SK-N-SH (cell line): ENCODE measurements at regions not wholly inside any gene's neighbourhood (a gene's known extent, or its start where the extent isn't known, plus 50 kb on each side); places are given as distances from the start of the nearest gene placed in this dataset.

Experiments
- CTCF ChIA-PET: fragments of 300-600, 350-600 bp; formaldehyde crosslinking; extraction: SDS; loops from one replicate; lab custom pipeline; 2021; lab: Yijun Ruan, JAX
- POLR2A ChIA-PET: fragments of 350-600 bp; sonication (Branson Sonifier 250); formaldehyde crosslinking; extraction: SDS; loops from one replicate; lab custom pipeline; 2020; ENCODE audit warnings: antibody characterized with exemption, inconsistent platforms; lab: Yijun Ruan, JAX
- DNase-seq: peaks from one replicate; pipeline ENCODE4 v3.0.0; 2012
- H2AFZ ChIP-seq: fragments of 200-600 bp; sonication (generic); 2 replicates; pipeline ENCODE4 v1.8.1; 2016; ENCODE audit warnings: antibody characterized with exemption, mild to moderate bottlenecking, low read depth
- H3F3A ChIP-seq: fragments of 200-600 bp; sonication (generic); replicated peaks from 2 replicates; pipeline ENCODE3; 2016; ENCODE audit warnings: antibody characterized with exemption, mild to moderate bottlenecking; ENCODE audit not compliant: insufficient read depth
- H3K27ac ChIP-seq, 2 experiments: fragments of 200-500 bp in 1 of 2; fragments of 200-600 bp in 1 of 2; sonication (Bioruptor generic) in 1 of 2; sonication (generic), shearing (Covaris generic) in 1 of 2; 2 replicates each; pipeline versions ENCODE4 v1.5.1 to v1.6.1; 2014 to 2016; ENCODE audit warnings: low read depth in 2 of 2, inconsistent platforms in 1 of 2, low read length in 1 of 2, mild to moderate bottlenecking in 1 of 2, mixed read lengths in 1 of 2
- H3K27me3 ChIP-seq: fragments of 200-600 bp; sonication (generic), shearing (Covaris generic); 2 replicates; pipeline ENCODE4 v1.6.1; 2016; ENCODE audit warnings: mixed run types; ENCODE audit not compliant: insufficient read depth
- H3K36me3 ChIP-seq, 2 experiments: fragments of 200-500 bp in 1 of 2; fragments of 200-600 bp in 1 of 2; sonication (Bioruptor generic) in 1 of 2; sonication (generic) in 1 of 2; replicated peaks in 1 of 2; 2 replicates each; pipeline versions ENCODE3 to v1.5.1; 2014 to 2016; ENCODE audit warnings: low read length in 1 of 2, mild to moderate bottlenecking in 1 of 2; ENCODE audit not compliant: insufficient read depth in 2 of 2, control insufficient read depth in 1 of 2
- H3K4me1 ChIP-seq, 2 experiments: fragments of 200-500 bp in 1 of 2; fragments of 200-600 bp in 1 of 2; sonication (Bioruptor generic) in 1 of 2; sonication (generic), shearing (Covaris generic) in 1 of 2; 2 replicates each; pipeline versions ENCODE4 v1.5.1 to v1.6.1; 2014 to 2016; ENCODE audit warnings: low read depth in 1 of 2, low read length in 1 of 2, mixed run types in 1 of 2; ENCODE audit not compliant: insufficient read depth in 2 of 2, control insufficient read depth in 1 of 2
- H3K4me2 ChIP-seq: fragments of 200-600 bp; sonication (generic), shearing (Covaris generic); 2 replicates; pipeline ENCODE4 v1.6.1; 2017; ENCODE audit warnings: mixed run types
- H3K4me3 ChIP-seq, 2 experiments: fragments of 200-500 bp in 1 of 2; fragments of 200-600 bp in 1 of 2; sonication (Bioruptor generic) in 1 of 2; sonication (generic), shearing (Covaris generic) in 1 of 2; 2 replicates each; pipeline versions ENCODE4 v1.5.1 to v1.8.1; 2014 to 2016; ENCODE audit warnings: low read depth in 2 of 2, inconsistent platforms in 1 of 2, low read length in 1 of 2, mild to moderate bottlenecking in 1 of 2, mixed read lengths in 1 of 2, moderate library complexity in 1 of 2
- H3K79me2 ChIP-seq: fragments of 200-600 bp; sonication (generic); 2 replicates; pipeline ENCODE4 v1.8.1; 2017; ENCODE audit warnings: mild to moderate bottlenecking; ENCODE audit not compliant: insufficient read depth
- H3K9ac ChIP-seq: fragments of 200-600 bp; sonication (generic); 2 replicates; pipeline ENCODE4 v1.6.1; 2017; ENCODE audit warnings: mixed run types
- H3K9me2 ChIP-seq: fragments of 200-600 bp; sonication (generic); 2 replicates; pipeline ENCODE4 v1.6.1; 2017; ENCODE audit warnings: mixed run types
- H3K9me3 ChIP-seq: fragments of 200-600 bp; sonication (generic); 2 replicates; pipeline ENCODE4 v1.6.1; 2017; ENCODE audit warnings: mixed run types, mild to moderate bottlenecking, moderate library complexity
- H4K20me1 ChIP-seq: fragments of 200-600 bp; sonication (generic); 2 replicates; pipeline ENCODE4 v1.6.1; 2017; ENCODE audit warnings: mild to moderate bottlenecking, mixed run types; ENCODE audit not compliant: insufficient read depth
- CHD2 ChIP-seq: fragments of 150-350 bp; IDR thresholded peaks from 2 replicates; pipeline ENCODE4 v1.6.1; 2018; ENCODE audit warnings: low read length; ENCODE audit not compliant: partially characterized antibody
- CTCF ChIP-seq: fragments of 200-600 bp; sonication (generic); IDR thresholded peaks from 2 replicates; pipeline ENCODE4 v1.6.1; 2017; ENCODE audit warnings: antibody characterized with exemption, mild to moderate bottlenecking, moderate library complexity
- EP300 ChIP-seq, 2 experiments: IDR thresholded peaks; 2 replicates each; pipeline versions ENCODE4 v1.4.0 to v1.6.1; 2012; ENCODE audit warnings: borderline replicate concordance in 1 of 2, low read depth in 1 of 2, low read length in 1 of 2
- FOXJ3 ChIP-seq: sonication (generic); formaldehyde crosslinking; IDR thresholded peaks from 2 replicates; pipeline ENCODE4 v1.5.1; 2020; ENCODE audit warnings: mild to moderate bottlenecking, missing genetic modification reagents
- GABPA ChIP-seq: IDR thresholded peaks from 2 replicates; pipeline ENCODE4 v1.4.0; 2012; ENCODE audit warnings: low read depth, mild to moderate bottlenecking
- GATA2 ChIP-seq: sonication (generic); formaldehyde crosslinking; IDR thresholded peaks from 2 replicates; pipeline ENCODE4 v1.5.0; 2020; ENCODE audit warnings: mild to moderate bottlenecking, missing genetic modification reagents
- JUND ChIP-seq: IDR thresholded peaks from 2 replicates; pipeline ENCODE4 v1.4.0; 2012
- MEF2A ChIP-seq: IDR thresholded peaks from 2 replicates; pipeline ENCODE4 v1.4.0; 2012; ENCODE audit warnings: low read depth, borderline replicate concordance
- RFX5 ChIP-seq: IDR thresholded peaks from 2 replicates; pipeline ENCODE4 v1.6.1; 2012; ENCODE audit warnings: mild to moderate bottlenecking, improper control_type of control experiment, low read length
- SIN3A ChIP-seq: IDR thresholded peaks from 2 replicates; pipeline ENCODE4 v1.6.1; 2012; ENCODE audit warnings: low read depth, mild to moderate bottlenecking, low read length, moderate library complexity, borderline replicate concordance
- TCF12 ChIP-seq: IDR thresholded peaks from 2 replicates; pipeline ENCODE4 v1.4.0; 2012
- YY1 ChIP-seq: IDR thresholded peaks from 2 replicates; pipeline ENCODE4 v1.4.0; 2012; ENCODE audit warnings: low read depth, mild to moderate bottlenecking
- ZBTB33 ChIP-seq: IDR thresholded peaks from 2 replicates; pipeline ENCODE4 v1.4.0; 2012; ENCODE audit warnings: low read depth, borderline replicate concordance
- WGBS: methylation state at CpG from one replicate; pipeline ENCODE4 v1.1.6; 2017; ENCODE audit warnings: low lambda C conversion rate; 5-methylcytosine and 5-hydroxymethylcytosine counted together

- POLR2A ChIA-PET = no interaction called here
- H3K27me3 ChIP-seq = no peaks in the 10 kb centered on the region
- TF ChIP-seq FOXJ3 (CRISPR knock-in tag) (no peak), YY1 (no peak), ZBTB33 (no peak), CTCF (no peak), CHD2 (no peak), GATA2 (CRISPR knock-in tag) (no peak), TCF12 (no peak), EP300 (IDR thresholded peaks at IDR 0.05; ENCODE audit: borderline replicate concordance in 1 of 2, low read depth in 1 of 2, low read length in 1 of 2) (no peak), MEF2A (no peak)
- H3K27ac ChIP-seq = no peak overlapping the region
- H3K9me3 ChIP-seq = no peaks in the 10 kb centered on the region
- no peak for DNase-seq
- no peak overlapping the region for H3K9ac ChIP-seq
- no peaks in the 10 kb centered on the region for H4K20me1 ChIP-seq
- no peaks in the 10 kb centered on the region for H3K79me2 ChIP-seq
- no peaks in the 10 kb centered on the region for H3K36me3 ChIP-seq
- H3K4me3 ChIP-seq = no peak overlapping the region
- H3K4me1 ChIP-seq = no peaks in the 10 kb centered on the region
- no peak overlapping the region for H3K4me2 ChIP-seq
- H3K9me2 ChIP-seq = no peaks in the 10 kb centered on the region
- no peak overlapping the region for H2AFZ ChIP-seq
- no peaks in the 10 kb centered on the region for H3F3A ChIP-seq
- CTCF ChIA-PET = no interaction called here
- WGBS = 71% methylated on average over 5 of the region's 7 CpGs
Measured at GRCh38 chr1:4010284-4010683, 110.2 kb upstream of the C1orf174 start.

- no peak overlapping the region for H3K9ac ChIP-seq
- H2AFZ ChIP-seq = no peak overlapping the region
- H3K4me1 ChIP-seq = no peaks in the 10 kb centered on the region
- H3K4me2 ChIP-seq = no peak overlapping the region
- no peaks in the 10 kb centered on the region for H3K9me2 ChIP-seq
- no peak for TF ChIP-seq GABPA
- no peak for TF ChIP-seq MEF2A
- TF ChIP-seq EP300 (IDR thresholded peaks at IDR 0.05; ENCODE audit: borderline replicate concordance in 1 of 2, low read depth in 1 of 2, low read length in 1 of 2) = no peak
- TF ChIP-seq SIN3A = no peak
- TF ChIP-seq RFX5 = no peak
- no peak for TF ChIP-seq JUND
- no peak for TF ChIP-seq CHD2
- TF ChIP-seq, all 33 proteins: peak for 0
- Histone ChIP-seq H3K4me3 (no peak overlapping the region), H4K20me1 (no peaks in the 10 kb centered on the region), H3K79me2 (no peaks in the 10 kb centered on the region), H3K9me3 (no peaks in the 10 kb centered on the region), H3K36me3 (no peaks in the 10 kb centered on the region), H3F3A (no peaks in the 10 kb centered on the region), H3K27me3 (no peaks in the 10 kb centered on the region), H3K27ac (no peak overlapping the region)
- ChIA-PET CTCF (no interaction called here), POLR2A (no interaction called here)
- no peak for DNase-seq
- WGBS = 46% methylated on average over 15 of the region's 25 CpGs
Measured at GRCh38 chr1:4010814-4011605, 110.9 kb upstream of the C1orf174 start.
